C4-2B (cell line): ENCODE measurements at regions not wholly inside any gene's neighbourhood (a gene's known extent, or its start where the extent isn't known, plus 50 kb on each side); places are given as distances from the start of the nearest gene placed in this dataset.

Experiments used
- CTCF ChIP-seq: fragments of 450-650 bp; conservative IDR thresholded peaks from 2 replicates; pipeline ENCODE4 v1.5.1; 2017; ENCODE audit warnings: mild to moderate bottlenecking
- ZFX ChIP-seq: fragments of 450-650 bp; IDR thresholded peaks from 2 replicates; pipeline ENCODE4 v1.6.1; 2017

GRCh38 chr11:116345575-116345974 is 427.2 kb downstream of the BUD13 start:
- TF ChIP-seq CTCF (no peak), ZFX (no peak)
